ENCODE measurements at regions not wholly inside any gene's neighbourhood (a gene's known extent, or its start where the extent isn't known, plus 50 kb on each side); places are given as distances from the start of the nearest gene placed in this dataset.

DNA sequence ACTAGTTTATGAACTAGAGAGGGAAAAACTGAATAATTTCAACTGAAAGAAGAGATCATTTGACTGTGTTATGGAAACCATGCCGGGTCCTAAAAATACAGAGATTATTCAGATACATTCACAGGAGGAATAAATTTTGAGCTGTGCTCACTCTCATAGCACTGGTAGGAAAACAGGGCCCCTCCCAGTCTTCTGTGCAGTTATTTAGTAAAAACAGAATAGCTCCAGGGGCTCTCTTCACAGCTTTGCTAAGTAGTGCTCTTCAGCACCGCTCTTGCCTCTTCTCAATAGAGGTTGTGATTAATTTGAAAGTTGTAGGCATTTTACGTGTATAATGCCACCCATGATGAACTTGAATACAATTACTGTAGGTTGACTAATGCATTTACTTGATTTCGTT is 435.9 kb upstream of the PDE3A start:
- DNase-seq (ENCODE audit: extremely low read depth, low read depth) = no peak
- no peak overlapping the region for H3K4me3 ChIP-seq (replicated peaks; ENCODE audit: low read depth, low read length)
- TF ChIP-seq, protein P1, sequence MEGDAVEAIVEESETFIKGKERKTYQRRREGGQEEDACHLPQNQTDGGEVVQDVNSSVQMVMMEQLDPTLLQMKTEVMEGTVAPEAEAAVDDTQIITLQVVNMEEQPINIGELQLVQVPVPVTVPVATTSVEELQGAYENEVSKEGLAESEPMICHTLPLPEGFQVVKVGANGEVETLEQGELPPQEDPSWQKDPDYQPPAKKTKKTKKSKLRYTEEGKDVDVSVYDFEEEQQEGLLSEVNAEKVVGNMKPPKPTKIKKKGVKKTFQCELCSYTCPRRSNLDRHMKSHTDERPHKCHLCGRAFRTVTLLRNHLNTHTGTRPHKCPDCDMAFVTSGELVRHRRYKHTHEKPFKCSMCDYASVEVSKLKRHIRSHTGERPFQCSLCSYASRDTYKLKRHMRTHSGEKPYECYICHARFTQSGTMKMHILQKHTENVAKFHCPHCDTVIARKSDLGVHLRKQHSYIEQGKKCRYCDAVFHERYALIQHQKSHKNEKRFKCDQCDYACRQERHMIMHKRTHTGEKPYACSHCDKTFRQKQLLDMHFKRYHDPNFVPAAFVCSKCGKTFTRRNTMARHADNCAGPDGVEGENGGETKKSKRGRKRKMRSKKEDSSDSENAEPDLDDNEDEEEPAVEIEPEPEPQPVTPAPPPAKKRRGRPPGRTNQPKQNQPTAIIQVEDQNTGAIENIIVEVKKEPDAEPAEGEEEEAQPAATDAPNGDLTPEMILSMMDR (IDR thresholded peaks at IDR 0.05; ENCODE audit: low read depth, low read length, missing control alignments) = no peak

DNA sequence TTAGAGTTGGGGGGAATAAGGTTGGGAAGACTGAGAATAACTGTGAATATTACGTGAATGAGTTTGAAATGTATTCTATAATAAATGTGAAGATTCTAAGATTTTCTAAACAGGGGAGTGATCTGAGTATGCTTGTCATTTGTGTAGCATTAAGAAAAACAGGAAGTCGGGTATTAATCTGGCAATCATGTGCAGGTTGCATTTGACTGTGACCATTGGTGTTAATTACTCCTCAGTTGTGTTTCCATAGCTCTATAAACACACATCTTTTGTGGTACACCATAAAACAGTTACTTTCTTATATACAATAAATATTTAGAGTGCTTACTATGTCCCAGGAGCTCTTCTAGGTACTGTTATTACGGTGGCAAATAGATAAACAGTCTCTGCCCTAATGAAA is 434.4 kb upstream of the PDE3A start:
- DNase-seq (ENCODE audit: extremely low read depth, low read depth) = no peak
- TF ChIP-seq, protein P1 (IDR thresholded peaks at IDR 0.05; ENCODE audit: low read depth, low read length, missing control alignments) = no peak
- H3K4me3 ChIP-seq (replicated peaks; ENCODE audit: low read depth, low read length) = no peak overlapping the region

DNA sequence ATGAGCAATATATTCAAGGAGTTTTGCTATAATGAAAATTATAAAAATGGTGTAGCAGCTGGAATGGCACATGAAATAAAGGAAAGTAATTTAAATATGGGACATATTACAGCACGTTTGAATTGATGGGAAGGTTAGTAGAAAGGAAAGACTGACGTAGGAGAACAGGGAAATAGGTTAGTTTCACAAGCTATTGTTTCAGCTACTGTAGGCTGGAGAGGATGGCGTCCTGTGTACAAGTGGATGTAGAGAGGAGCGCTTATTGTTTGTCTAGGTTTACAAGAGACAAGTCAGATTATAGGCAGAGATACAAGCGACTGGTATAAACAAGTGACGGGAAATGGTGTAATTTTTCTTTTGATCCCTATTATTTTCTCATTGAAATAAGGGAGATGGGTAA is 431.2 kb upstream of the PDE3A start:
- TF ChIP-seq, protein P1 (IDR thresholded peaks at IDR 0.05; ENCODE audit: low read depth, low read length, missing control alignments) = no peak
- no peak for DNase-seq (ENCODE audit: extremely low read depth, low read depth)
- no peak overlapping the region for H3K4me3 ChIP-seq (replicated peaks; ENCODE audit: low read depth, low read length)

DNA sequence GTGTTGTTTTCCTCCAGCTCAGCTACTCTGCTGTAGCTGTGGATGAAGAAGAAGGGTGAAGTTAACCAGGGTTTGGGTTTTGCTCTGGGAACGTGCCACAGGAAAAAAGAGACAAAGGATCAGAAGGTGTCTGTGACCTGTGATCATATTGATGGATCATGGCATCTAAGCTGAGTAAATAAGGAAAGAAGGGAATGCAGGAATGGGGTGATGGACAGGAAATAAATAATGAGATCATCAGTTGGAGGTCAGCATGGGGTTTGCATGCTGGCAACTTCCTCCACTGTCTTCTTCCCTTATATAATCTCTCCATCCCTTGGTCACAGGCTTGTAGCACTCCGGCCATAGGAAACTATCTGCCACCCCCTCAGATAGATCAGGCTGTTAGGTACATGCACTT is 430.3 kb upstream of the PDE3A start:
- TF ChIP-seq, protein P1 (IDR thresholded peaks at IDR 0.05; ENCODE audit: low read depth, low read length, missing control alignments) = no peak
- H3K4me3 ChIP-seq (replicated peaks; ENCODE audit: low read depth, low read length) = no peak overlapping the region
- DNase-seq (ENCODE audit: extremely low read depth, low read depth) = no peak

DNA sequence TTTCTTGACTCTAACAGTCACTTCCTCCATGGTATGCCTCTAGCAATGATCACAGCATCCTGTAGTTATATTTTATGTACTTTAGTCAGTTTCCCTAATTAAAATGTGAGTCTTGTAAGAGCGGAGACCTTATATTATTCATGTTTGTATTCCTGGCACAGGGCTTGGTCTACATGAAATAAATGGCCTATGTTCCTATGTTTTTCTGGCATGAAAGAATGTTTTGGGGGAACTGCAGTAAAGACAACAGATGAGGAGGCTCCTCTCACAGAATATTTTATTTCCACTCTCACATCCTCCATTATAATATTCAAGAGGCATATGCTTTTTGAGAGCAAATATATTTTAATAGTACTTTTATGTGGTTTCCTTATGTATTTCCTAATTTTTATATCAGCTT is 429.8 kb upstream of the PDE3A start:
- H3K4me3 ChIP-seq (replicated peaks; ENCODE audit: low read depth, low read length) = no peak overlapping the region
- DNase-seq (ENCODE audit: extremely low read depth, low read depth) = no peak
- TF ChIP-seq, protein P1 (IDR thresholded peaks at IDR 0.05; ENCODE audit: low read depth, low read length, missing control alignments) = no peak

DNA sequence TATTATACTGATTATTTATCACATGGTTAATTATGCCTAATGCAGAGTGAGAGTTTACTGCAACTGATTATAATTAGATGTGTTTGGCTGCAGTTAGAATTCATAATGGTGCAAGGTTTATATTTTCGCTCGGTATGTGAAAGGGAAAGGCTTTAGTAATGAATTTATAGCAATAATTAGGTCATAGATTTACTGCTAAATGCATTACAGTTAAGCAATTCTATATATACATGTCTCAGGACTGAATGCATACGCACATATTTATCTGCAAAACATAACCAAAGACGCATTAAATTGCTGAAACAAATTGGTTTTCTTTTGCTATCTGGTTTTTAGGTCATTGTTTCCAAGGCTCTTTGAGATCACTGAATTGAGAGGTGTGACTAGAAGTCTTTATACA is 428.1 kb upstream of the PDE3A start:
- DNase-seq (ENCODE audit: extremely low read depth, low read depth) = no peak
- TF ChIP-seq, protein P1 (IDR thresholded peaks at IDR 0.05; ENCODE audit: low read depth, low read length, missing control alignments) = no peak
- no peak overlapping the region for H3K4me3 ChIP-seq (replicated peaks; ENCODE audit: low read depth, low read length)

DNA sequence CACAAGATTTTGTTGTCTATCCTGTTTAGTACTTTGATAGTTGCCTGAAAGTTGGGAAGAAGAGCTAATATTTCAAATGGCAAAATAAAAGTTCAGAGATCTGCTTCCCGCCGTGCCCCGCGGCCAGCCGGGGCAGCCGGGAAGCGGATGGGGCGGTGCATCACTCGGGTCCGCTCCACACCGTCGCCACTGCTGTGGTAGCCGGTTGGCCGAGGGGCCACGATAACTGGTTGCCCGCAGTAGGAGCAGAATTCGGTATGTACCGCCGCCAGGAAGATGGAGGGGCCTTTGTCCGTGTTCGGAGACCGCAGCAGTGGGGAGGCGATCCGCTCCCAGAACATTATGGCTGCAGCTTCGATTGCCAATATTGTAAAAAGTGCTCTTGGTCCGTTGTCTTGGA is 427.2 kb upstream of the PDE3A start:
- no peak overlapping the region for H3K4me3 ChIP-seq (replicated peaks; ENCODE audit: low read depth, low read length)
- TF ChIP-seq, protein P1 (IDR thresholded peaks at IDR 0.05; ENCODE audit: low read depth, low read length, missing control alignments) = no peak
- DNase-seq (ENCODE audit: extremely low read depth, low read depth) = no peak

Data from HFF-Myc (cell line).